ENCODE measurements at regions not wholly inside any gene's neighbourhood (a gene's known extent, or its start where the extent isn't known, plus 50 kb on each side); places are given as distances from the start of the nearest gene placed in this dataset.

DNA sequence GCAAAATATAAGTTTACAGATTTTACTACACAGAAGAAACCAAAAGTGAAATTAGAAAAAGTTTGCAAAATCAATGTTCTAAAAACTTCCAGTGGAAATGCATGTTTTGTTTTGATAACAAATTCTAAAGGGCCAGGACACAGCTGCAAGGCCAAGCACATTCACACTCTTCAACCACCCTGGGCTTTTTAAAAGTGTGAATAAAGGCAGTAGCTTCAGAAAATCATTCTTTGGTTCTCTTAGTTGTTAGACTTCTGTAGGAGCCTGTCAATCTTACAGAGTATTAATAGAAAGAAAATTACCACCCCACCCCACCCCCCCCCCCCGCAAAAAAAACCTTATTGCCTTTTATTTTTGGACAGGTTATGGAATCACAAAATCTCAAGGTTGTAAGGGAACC, 105.2 kb upstream of the EGLN3 start:
- POLR2A ChIA-PET, result no interaction called here
- WGBS (ENCODE audit: missing lambda C conversion rate), result 73% methylated on average over 1 of the region's 1 CpG

DNA sequence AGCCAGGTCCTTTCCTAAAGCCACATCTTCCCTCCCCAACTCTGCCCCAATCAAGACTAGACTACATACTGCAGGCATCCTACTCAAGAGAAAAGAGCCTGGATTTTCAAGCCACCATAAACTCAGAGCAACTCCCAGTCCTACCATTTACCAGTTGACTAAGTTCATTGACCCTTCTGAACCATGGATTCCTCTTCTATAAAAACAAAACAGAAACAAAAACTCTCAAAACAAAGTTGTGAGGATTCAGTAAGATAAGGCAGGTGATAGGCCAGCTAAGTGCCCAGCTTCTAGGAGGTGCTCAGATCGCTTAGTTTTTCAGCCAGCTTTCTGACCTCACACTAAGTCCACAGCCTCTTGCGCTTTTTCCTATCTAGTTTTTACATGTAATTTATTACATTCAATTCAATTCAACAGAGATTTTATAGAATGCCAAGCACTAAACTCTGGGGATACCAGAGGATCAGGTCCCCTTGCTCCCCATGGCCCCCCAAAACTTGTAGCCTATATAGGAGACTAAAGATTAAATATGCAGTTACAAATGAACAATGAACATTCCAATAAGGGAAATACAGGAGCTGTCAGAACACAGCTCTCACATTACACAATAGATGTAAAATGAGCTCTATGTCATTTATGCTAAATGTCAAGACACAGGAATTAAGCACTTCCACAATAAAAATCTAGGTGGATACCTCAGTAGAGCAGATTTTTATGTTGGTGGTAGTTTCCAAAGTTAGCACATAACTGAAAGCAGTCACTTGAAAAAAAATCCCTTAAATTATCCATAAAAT, 104.5 kb upstream of the EGLN3 start:
- H3K27ac ChIP-seq, result peak overlapping the region in 1 of 2 experiments; percentile 5; a peak in 1 of 6 replicates
- H3K4me3 ChIP-seq, result no peak overlapping the region
- 94% methylated on average over 2 of the region's 2 CpGs for WGBS (ENCODE audit: missing lambda C conversion rate)
- H3K9me3 ChIP-seq, result no peaks in the 10 kb centered on the region
- DNase-seq (ENCODE audit: low read depth in 1 of 2, low spot score in 1 of 2), result no peak
- POLR2A ChIA-PET, result no interaction called here
- H3K4me2 ChIP-seq, result no peak overlapping the region
- peaks cover 45% of the 10 kb centered on the region for H3K4me1 ChIP-seq
- no peak for ATAC-seq
- CTCF ChIA-PET, result interaction anchor here (0.9 to 1.1 kb wide), 2 partner anchors 8 to 15 kb away, joined by 3 to 5 read pairs; no protein-coding TSS in a partner anchor
- no peak for TF ChIP-seq HOXB5 (CRISPR knock-in tag; IDR thresholded peaks at IDR 0.05)
- TF ChIP-seq CHD4 (IDR thresholded peaks at IDR 0.05; ENCODE audit: borderline replicate concordance), result no peak
- TF ChIP-seq FOSL2 (IDR thresholded peaks at IDR 0.05), result no peak
- TF ChIP-seq FOSL2 (CRISPR knock-in tag; IDR thresholded peaks at IDR 0.05), result no peak
- TF ChIP-seq, protein P1, sequence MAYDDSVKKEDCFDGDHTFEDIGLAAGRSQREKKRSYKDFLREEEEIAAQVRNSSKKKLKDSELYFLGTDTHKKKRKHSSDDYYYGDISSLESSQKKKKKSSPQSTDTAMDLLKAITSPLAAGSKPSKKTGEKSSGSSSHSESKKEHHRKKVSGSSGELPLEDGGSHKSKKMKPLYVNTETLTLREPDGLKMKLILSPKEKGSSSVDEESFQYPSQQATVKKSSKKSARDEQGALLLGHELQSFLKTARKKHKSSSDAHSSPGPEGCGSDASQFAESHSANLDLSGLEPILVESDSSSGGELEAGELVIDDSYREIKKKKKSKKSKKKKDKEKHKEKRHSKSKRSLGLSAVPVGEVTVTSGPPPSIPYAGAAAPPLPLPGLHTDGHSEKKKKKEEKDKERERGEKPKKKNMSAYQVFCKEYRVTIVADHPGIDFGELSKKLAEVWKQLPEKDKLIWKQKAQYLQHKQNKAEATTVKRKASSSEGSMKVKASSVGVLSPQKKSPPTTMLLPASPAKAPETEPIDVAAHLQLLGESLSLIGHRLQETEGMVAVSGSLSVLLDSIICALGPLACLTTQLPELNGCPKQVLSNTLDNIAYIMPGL (CRISPR knock-in tag; IDR thresholded peaks at IDR 0.05; ENCODE audit: borderline replicate concordance), result no peak
- FAIRE-seq, result no peak

More for the DNA sequence above, 105.2 kb upstream of the EGLN3 start:
- Histone ChIP-seq H3K27ac (no peak overlapping the region; a peak in 1 of 6 replicates), H3K4me1 (peaks cover 44% of the 10 kb centered on the region), H3K9me3 (no peaks in the 10 kb centered on the region), H3K4me2 (no peak overlapping the region), H3K4me3 (no peak overlapping the region)
- CTCF ChIA-PET, result interaction anchor here (1.1 to 8.1 kb wide), 2 partner anchors 9 to 41 kb away, joined by 5 to 62 read pairs; no protein-coding TSS in a partner anchor
- FAIRE-seq (no peak), ATAC-seq (no peak), DNase-seq (ENCODE audit: low read depth in 1 of 2, low spot score in 1 of 2) (no peak)
- no peak for TF ChIP-seq NR3C1 (IDR thresholded peaks at IDR 0.05)
- TF ChIP-seq JUN (IDR thresholded peaks at IDR 0.05), result no peak

DNA sequence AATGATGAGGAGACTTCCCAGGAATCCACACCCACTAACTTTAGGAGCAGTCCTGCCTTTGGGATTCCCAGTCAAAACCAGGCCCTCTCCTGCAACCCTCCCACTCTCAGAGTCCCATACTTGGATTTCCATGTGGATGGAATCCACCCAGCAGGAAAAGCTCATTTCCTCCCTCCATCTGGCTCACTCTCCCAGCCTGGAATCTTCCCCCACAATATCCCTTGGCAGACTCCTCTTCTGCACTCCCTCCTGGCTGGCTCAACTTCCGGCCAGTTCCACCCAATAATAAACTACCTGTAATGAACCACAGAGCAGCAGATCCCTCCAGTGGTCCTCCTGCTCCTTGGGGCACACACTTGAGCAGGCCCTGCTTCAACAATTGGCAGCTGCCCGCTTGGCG, 102.8 kb upstream of the EGLN3 start:
- no peak for DNase-seq (ENCODE audit: low read depth in 1 of 2, low spot score in 1 of 2)
- POLR2A ChIA-PET, result no interaction called here

DNA sequence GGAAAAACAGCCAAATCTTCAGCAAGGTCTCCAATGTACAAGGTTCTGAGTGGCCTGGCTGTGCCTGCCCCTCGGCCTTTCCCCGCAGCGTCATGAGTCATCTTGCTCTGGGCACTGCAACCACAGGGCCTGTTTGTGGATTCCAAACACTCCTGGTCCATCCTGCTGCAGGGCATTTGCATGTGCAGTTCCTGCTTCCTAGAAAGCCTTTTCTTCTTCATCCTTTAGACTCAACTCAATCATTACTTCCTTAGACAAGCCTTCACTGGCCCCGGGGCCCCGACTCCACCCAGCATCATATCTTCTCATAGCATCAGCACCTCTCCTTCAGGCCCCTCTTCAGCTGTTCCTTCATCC, 101.8 kb upstream of the EGLN3 start:
- FAIRE-seq (no peak), DNase-seq (ENCODE audit: low read depth in 1 of 2, low spot score in 1 of 2) (peak in 1 of 2 experiments; percentile 58), ATAC-seq (peak; percentile 82 to 88; a peak in 5 of 6 replicates)
- TF ChIP-seq, protein P2, sequence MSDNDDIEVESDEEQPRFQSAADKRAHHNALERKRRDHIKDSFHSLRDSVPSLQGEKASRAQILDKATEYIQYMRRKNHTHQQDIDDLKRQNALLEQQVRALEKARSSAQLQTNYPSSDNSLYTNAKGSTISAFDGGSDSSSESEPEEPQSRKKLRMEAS (IDR thresholded peaks at IDR 0.05), result 0 out of 2 replicates have a peak, but pooled peaks have one; percentile 18
- TF ChIP-seq, protein P3, sequence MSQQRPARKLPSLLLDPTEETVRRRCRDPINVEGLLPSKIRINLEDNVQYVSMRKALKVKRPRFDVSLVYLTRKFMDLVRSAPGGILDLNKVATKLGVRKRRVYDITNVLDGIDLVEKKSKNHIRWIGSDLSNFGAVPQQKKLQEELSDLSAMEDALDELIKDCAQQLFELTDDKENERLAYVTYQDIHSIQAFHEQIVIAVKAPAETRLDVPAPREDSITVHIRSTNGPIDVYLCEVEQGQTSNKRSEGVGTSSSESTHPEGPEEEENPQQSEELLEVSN (IDR thresholded peaks at IDR 0.05; ENCODE audit: borderline replicate concordance, low read depth), result no peak
- TF ChIP-seq FOSL2 (IDR thresholded peaks at IDR 0.05) (no peak), FOSL2 (CRISPR knock-in tag; IDR thresholded peaks at IDR 0.05) (peak; percentile 72)
- Histone ChIP-seq H3K4me2 (peak overlapping the region; percentile 61), H3K27ac (peak overlapping the region; percentile 69 to 79), H3K4me3 (no peak overlapping the region), H3K4me1 (peaks cover 37% of the 10 kb centered on the region), H3K9me3 (no peaks in the 10 kb centered on the region)
- ChIA-PET CTCF (interaction anchor here (1.1 to 1.8 kb wide), 6 partner anchors 16 to 214 kb away, joined by 3 to 5 read pairs (median 3); no protein-coding TSS in a partner anchor), POLR2A (interaction anchor here (0.8 to 1.0 kb wide), 2 partner anchors 46 to 101 kb away, joined by 3 read pairs; no protein-coding TSS in a partner anchor)
- WGBS (ENCODE audit: missing lambda C conversion rate), result 40% methylated on average over 5 of the region's 5 CpGs

More for the DNA sequence above, 102.8 kb upstream of the EGLN3 start:
- Histone ChIP-seq H3K4me3 (no peak overlapping the region), H3K9me3 (no peaks in the 10 kb centered on the region), H3K4me1 (peaks cover 41% of the 10 kb centered on the region), H3K4me2 (no peak overlapping the region), H3K27ac (peak overlapping the region; percentile 69 to 79; a peak in 4 of 6 replicates)
- 95% methylated on average over 3 of the region's 3 CpGs for WGBS (ENCODE audit: missing lambda C conversion rate)
- CTCF ChIA-PET, result interaction anchor here (1.4 to 1.8 kb wide), 4 partner anchors 44 to 247 kb away, joined by 3 to 7 read pairs (median 4); no protein-coding TSS in a partner anchor
- ATAC-seq (no peak), FAIRE-seq (no peak)
- no peak for TF ChIP-seq TFCP2L1 (CRISPR knock-in tag; IDR thresholded peaks at IDR 0.05)
- TF ChIP-seq JUNB (IDR thresholded peaks at IDR 0.05), result no peak
- TF ChIP-seq, protein P2 (IDR thresholded peaks at IDR 0.05), result no peak
